Liver (tissue), 3 donors: ENCODE measurements at regions not wholly inside any gene's neighbourhood (a gene's known extent, or its start where the extent isn't known, plus 50 kb on each side); places are given as distances from the start of the nearest gene placed in this dataset.

ENCODE experiments used
- CTCF ChIP-seq: fragments of 150-350 bp; IDR thresholded peaks from 2 replicates; pipeline ENCODE4 v1.5.1; 2017; ENCODE audit warnings: improper control_type of control experiment, low read depth, low read length; ENCODE audit not compliant: missing input control
- EGR1 ChIP-seq, 2 donors: IDR thresholded peaks; 2 replicates each; pipeline ENCODE4 v1.6.1; 2016 to 2018; ENCODE audit warnings: antibody characterized with exemption in 2 of 2, low read depth in 2 of 2
- MAX ChIP-seq: IDR thresholded peaks from 2 replicates; pipeline ENCODE4 v1.6.1; 2016; ENCODE audit warnings: antibody characterized with exemption
- RAD21 ChIP-seq, 2 donors: IDR thresholded peaks; 2 replicates each; pipeline ENCODE4 v1.6.1; 2016; ENCODE audit warnings: antibody characterized with exemption in 2 of 2, mild to moderate bottlenecking in 2 of 2
- REST ChIP-seq: IDR thresholded peaks from 2 replicates; pipeline ENCODE4 v1.6.1; 2016; ENCODE audit warnings: antibody characterized with exemption, mild to moderate bottlenecking
- SP1 ChIP-seq: IDR thresholded peaks from 2 replicates; pipeline ENCODE4 v1.6.1; 2018; ENCODE audit warnings: antibody characterized with exemption, mild to moderate bottlenecking
- ZBTB33 ChIP-seq: IDR thresholded peaks from 2 replicates; pipeline ENCODE4 v1.6.1; 2016; ENCODE audit warnings: antibody characterized with exemption
- donor health status: healthy.
- donor health status: healthy.

- no peak for TF ChIP-seq CTCF
- TF ChIP-seq MAX: no peak
- no peak for TF ChIP-seq EGR1 (IDR thresholded peaks at IDR 0.05; ENCODE audit: low read depth in 2 of 2)
- TF ChIP-seq ZBTB33: no peak
- TF ChIP-seq REST: no peak
- TF ChIP-seq RAD21 (IDR thresholded peaks at IDR 0.05): no peak
- TF ChIP-seq SP1: no peak
These were observed 63.3 kb downstream of the BMP4 start for GRCh38 chr14:53893374-53893773.
